GM12878 (cell line): ENCODE measurements at regions not wholly inside any gene's neighbourhood (a gene's known extent, or its start where the extent isn't known, plus 50 kb on each side); places are given as distances from the start of the nearest gene placed in this dataset.

Source experiments
- ATAC-seq: fragments of 200-7000 bp; cut with Tn5 transposase; 3 replicates; pipeline ENCODE4 v1.9.1; 2020; ENCODE audit warnings: mild to moderate bottlenecking, moderate library complexity
- BruUV-seq: library from RNA; stranded (reverse); fragments of 400-500 nt; replicated peaks from 2 replicates; lab custom pipeline; 2021; lab: Mats Ljungman, UMichigan
- CTCF ChIA-PET: fragments of 300-600 bp; sonication (Branson Sonifier 250); formaldehyde crosslinking; extraction: SDS; loops from one replicate; lab custom pipeline; 2021; ENCODE audit warnings: inconsistent platforms; lab: Yijun Ruan, JAX
- POLR2A ChIA-PET: fragments of 350-600 bp; formaldehyde crosslinking; extraction: SDS; loops from one replicate; lab custom pipeline; 2021; ENCODE audit warnings: inconsistent platforms; lab: Charles Lee
- RAD21 ChIA-PET: fragments of 300-600 bp; sonication (Branson Sonifier 250); formaldehyde crosslinking; loops from one replicate; lab custom pipeline; 2023; ENCODE audit warnings: antibody characterized with exemption; ENCODE audit not compliant: unreplicated experiment; lab: Charles Lee
- SMC1A ChIA-PET: fragments of 300-600 bp; sonication (Branson Sonifier 250); formaldehyde crosslinking; loops from one replicate; lab custom pipeline; 2023; ENCODE audit not compliant: unreplicated experiment, uncharacterized antibody; lab: Charles Lee
- DNase-seq: peaks from one replicate; pipeline ENCODE4 v3.0.0-alpha.2; 2011; ENCODE audit warnings: low read depth, low spot score
- FAIRE-seq: peaks from 3 replicates; lab custom pipeline; 2011; peaks lifted over from hg19 to GRCh38; lab: Jason Lieb, UNC
- H2AFZ ChIP-seq: 2 replicates; pipeline ENCODE4 v1.6.0; 2011; ENCODE audit warnings: low read depth, low read length, control low read depth; ENCODE audit not compliant: control insufficient read depth
- H3K27ac ChIP-seq: 2 replicates; pipeline ENCODE4 v1.5.1; 2011; ENCODE audit warnings: control low read depth; ENCODE audit not compliant: control insufficient read depth, insufficient read depth
- H3K27me3 ChIP-seq, 2 experiments: replicated peaks in 1 of 2; 2 replicates each; pipeline versions ENCODE4 v1.6.0 to v1.6.1; 2011; ENCODE audit warnings: low read length in 1 of 2; ENCODE audit not compliant: control insufficient read depth in 2 of 2, insufficient read depth in 2 of 2
- H3K36me3 ChIP-seq, 2 experiments: 2 replicates each; pipeline ENCODE4 v1.5.1; 2011; ENCODE audit warnings: low read length in 1 of 2; ENCODE audit not compliant: control insufficient read depth in 2 of 2, insufficient read depth in 2 of 2
- H3K4me1 ChIP-seq: 2 replicates; pipeline ENCODE4 v1.6.1; 2011; ENCODE audit warnings: mild to moderate bottlenecking, low read length, moderate library complexity, mixed read lengths; ENCODE audit not compliant: control insufficient read depth, insufficient read depth
- H3K4me2 ChIP-seq: 2 replicates; pipeline ENCODE4 v1.6.0; 2011; ENCODE audit warnings: control low read depth; ENCODE audit not compliant: control insufficient read depth, insufficient read depth
- H3K4me3 ChIP-seq: fragments of 200-600 bp; sonication (generic); 2 replicates; pipeline ENCODE4 v1.5.1; 2016
- H3K79me2 ChIP-seq: 2 replicates; pipeline ENCODE4 v1.6.0; 2011; ENCODE audit warnings: low read length; ENCODE audit not compliant: control insufficient read depth, insufficient read depth
- H3K9ac ChIP-seq: 2 replicates; pipeline ENCODE4 v1.8.0; 2011; ENCODE audit warnings: low read length, control low read depth, mixed read lengths; ENCODE audit not compliant: control insufficient read depth, insufficient read depth
- H3K9me3 ChIP-seq: replicated peaks from 3 replicates; pipeline ENCODE4 v1.5.1; 2011; ENCODE audit warnings: mild to moderate bottlenecking, low read length; ENCODE audit not compliant: control insufficient read depth, insufficient read depth
- H4K20me1 ChIP-seq: 2 replicates; pipeline ENCODE4 v1.6.0; 2011; ENCODE audit not compliant: control insufficient read depth, insufficient read depth
- CEBPB ChIP-seq, 2 experiments: fragments of 150-350 bp in 1 of 2; IDR thresholded peaks; 2 replicates each; pipeline ENCODE4 v1.6.1; 2012 to 2014; ENCODE audit warnings: low read depth in 2 of 2, low read length in 2 of 2, borderline replicate concordance in 1 of 2, inconsistent platforms in 1 of 2
- E2F4 ChIP-seq: IDR thresholded peaks from 2 replicates; pipeline ENCODE4 v1.6.1; 2012; ENCODE audit warnings: low read depth, low read length, improper control_type of control experiment
- FOS ChIP-seq: IDR thresholded peaks from 3 replicates; pipeline ENCODE4 v1.6.1; 2011; ENCODE audit warnings: borderline replicate concordance; ENCODE audit not compliant: insufficient read length; ENCODE audit errors: extremely low read depth
- GATAD2B ChIP-seq: fragments of 450-650 bp; conservative IDR thresholded peaks from 2 replicates; pipeline ENCODE4 v1.6.1; 2017; ENCODE audit warnings: low read depth, mild to moderate bottlenecking, moderate library complexity
- HCFC1 ChIP-seq: fragments of 150-350 bp; IDR thresholded peaks from 2 replicates; pipeline ENCODE4 v1.6.1; 2014; ENCODE audit warnings: low read length
- KDM1A ChIP-seq: fragments of 200-600 bp; sonication (generic); IDR thresholded peaks from 2 replicates; pipeline ENCODE4 v1.6.1; 2016; ENCODE audit warnings: borderline replicate concordance
- MAX ChIP-seq: IDR thresholded peaks from 2 replicates; pipeline ENCODE4 v1.6.1; 2012; ENCODE audit warnings: low read depth, low read length, improper control_type of control experiment
- MYB ChIP-seq: fragments of 150-350 bp; IDR thresholded peaks from 2 replicates; pipeline ENCODE4 v1.6.1; 2014; ENCODE audit warnings: mild to moderate bottlenecking, low read depth, low read length, borderline replicate concordance
- NFXL1 ChIP-seq: fragments of 450-650 bp; IDR thresholded peaks from 2 replicates; pipeline ENCODE4 v1.6.1; 2017; ENCODE audit warnings: antibody characterized with exemption, mild to moderate bottlenecking, borderline replicate concordance
- NFYA ChIP-seq: IDR thresholded peaks from 2 replicates; pipeline ENCODE4 v1.6.1; 2011; ENCODE audit warnings: low read depth, mild to moderate bottlenecking, low read length, improper control_type of control experiment, borderline replicate concordance
- SMAD5 ChIP-seq: IDR thresholded peaks from 2 replicates; pipeline ENCODE4 v1.6.1; 2016; ENCODE audit warnings: antibody characterized with exemption, low read depth
- SREBF2 ChIP-seq: IDR thresholded peaks from 2 replicates; pipeline ENCODE4 v1.6.1; 2012; ENCODE audit warnings: mild to moderate bottlenecking, low read length
- TARDBP ChIP-seq: IDR thresholded peaks from 2 replicates; pipeline ENCODE4 v1.6.1; 2016; ENCODE audit warnings: borderline replicate concordance
- USF2 ChIP-seq: IDR thresholded peaks from 2 replicates; pipeline ENCODE4 v1.6.1; 2011; ENCODE audit warnings: low read depth, low read length, improper control_type of control experiment, borderline replicate concordance
- WGBS: methylation state at CpG from one replicate; pipeline ENCODE4 v1.1.6; 2016; ENCODE audit warnings: low lambda C conversion rate; ENCODE audit not compliant: insufficient replicate concordance, insufficient coverage; ENCODE audit errors: missing lambda C conversion rate; 5-methylcytosine and 5-hydroxymethylcytosine counted together
- in situ Hi-C: fragments of 300-500 bp; cut with MboI; formaldehyde crosslinking; loops from 9 replicates; pipeline ENCODE4 v1.14.3; 2018; ENCODE audit warnings: mixed read lengths
- intact Hi-C: fragments of 100-400 bp; cut with micrococcal nuclease; formaldehyde crosslinking; loops from one replicate; pipeline ENCODE4 v1.14.2; 2022; ENCODE audit not compliant: unreplicated experiment

DNA sequence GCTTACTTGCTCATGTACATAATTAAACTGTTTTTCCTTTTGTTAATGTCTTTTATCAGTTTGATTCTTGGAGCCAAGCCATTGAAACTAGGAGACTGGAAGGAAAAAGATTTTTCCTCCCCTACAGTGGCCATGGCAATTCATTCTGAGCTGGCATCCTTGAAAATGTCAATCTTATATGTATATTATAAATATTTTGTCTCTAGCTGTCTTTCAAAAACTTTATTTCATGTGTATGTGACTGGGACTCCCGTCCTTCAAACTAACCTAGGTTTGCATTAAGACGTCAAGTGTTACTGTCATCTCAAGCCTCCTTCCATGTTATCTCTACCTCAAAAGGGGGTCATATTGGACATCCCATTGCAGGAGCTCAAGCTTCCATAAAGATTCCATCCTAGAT lies 280.4 kb downstream of the HRH4 start (continued):
- TF ChIP-seq FOS = no peak

DNA sequence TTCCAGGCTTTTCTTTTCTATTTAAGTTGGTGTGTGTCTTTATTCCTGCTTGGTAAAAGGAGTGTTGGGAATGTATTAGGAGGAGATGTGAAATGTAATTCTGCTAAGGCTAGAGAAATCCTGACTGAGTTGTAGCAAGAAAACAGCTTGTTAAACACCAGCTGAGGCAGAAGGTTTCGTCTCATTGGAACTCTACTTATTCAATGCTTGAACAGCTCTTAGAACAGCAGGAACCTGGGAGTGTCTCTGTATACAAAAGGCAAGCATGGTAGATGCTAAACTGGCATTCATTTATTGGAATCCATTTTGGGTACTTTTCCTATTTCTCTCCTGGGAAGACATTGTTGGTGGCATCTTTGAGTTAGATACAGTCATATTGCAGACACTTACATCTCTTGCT lies 280.9 kb downstream of the HRH4 start:
- Histone ChIP-seq H3K9ac (no peak overlapping the region), H4K20me1 (no peaks in the 10 kb centered on the region), H3K27ac (no peak overlapping the region)
- no TSS peak for BruUV-seq
- 0% methylated on average over 1 of the region's 1 CpG for WGBS
- no peak for TF ChIP-seq E2F4
- TF ChIP-seq, all 136 proteins: peak for 0
- intact Hi-C loops = no loop called here
- FAIRE-seq (no peak), DNase-seq (no peak), ATAC-seq (no peak)
- Histone ChIP-seq H3K9me3 (no peaks in the 10 kb centered on the region), H3K4me3 (no peak overlapping the region), H3K4me2 (no peak overlapping the region), H3K4me1 (no peaks in the 10 kb centered on the region), H3K27me3 (no peaks in the 10 kb centered on the region; a peak in 1 of 4 replicates), H3K79me2 (no peaks in the 10 kb centered on the region), H2AFZ (no peak overlapping the region), H3K36me3 (no peaks in the 10 kb centered on the region)
- ChIA-PET CTCF (interaction anchor here (2.7 kb wide), 1 partner anchor 15 kb away, joined by 11 read pairs; no protein-coding TSS in a partner anchor), SMC1A (no interaction called here), POLR2A (no interaction called here), RAD21 (no interaction called here)
- in situ Hi-C loops = no loop called here

GRCh38 chr18:24741965-24742724 lies 281.7 kb downstream of the HRH4 start:
- no peak overlapping the region for H3K4me3 ChIP-seq
- no peaks in the 10 kb centered on the region for H3K4me1 ChIP-seq
- no peaks in the 10 kb centered on the region for H4K20me1 ChIP-seq
- no peak overlapping the region for H3K27ac ChIP-seq
- ATAC-seq (no peak), DNase-seq (no peak), FAIRE-seq (no peak)
- H3K27me3 ChIP-seq = peaks cover 0 to 1% of the 10 kb centered on the region in 2 experiments; a peak in 1 of 4 replicates
- ChIA-PET CTCF (no interaction called here), SMC1A (no interaction called here), POLR2A (no interaction called here), RAD21 (no interaction called here)
- no peak overlapping the region for H3K4me2 ChIP-seq
- H3K79me2 ChIP-seq = no peaks in the 10 kb centered on the region
- no peaks in the 10 kb centered on the region for H3K9me3 ChIP-seq
- 22% methylated on average over 5 of the region's 5 CpGs for WGBS
- no peaks in the 10 kb centered on the region for H3K36me3 ChIP-seq
- no peak overlapping the region for H2AFZ ChIP-seq
- BruUV-seq = no TSS peak
- in situ Hi-C loops = no loop called here
- intact Hi-C loops = no loop called here
- no peak overlapping the region for H3K9ac ChIP-seq
- TF ChIP-seq KDM1A (no peak), SMAD5 (no peak), TARDBP (no peak), CEBPB (IDR thresholded peaks at IDR 0.05; ENCODE audit: borderline replicate concordance in 1 of 2, low read depth in 2 of 2, low read length in 2 of 2) (no peak), NFXL1 (no peak), SREBF2 (no peak), GATAD2B (no peak), NFYA (no peak), USF2 (no peak), HCFC1 (no peak), MYB (no peak), MAX (no peak)
